ENCODE measurements at regions not wholly inside any gene's neighbourhood (a gene's known extent, or its start where the extent isn't known, plus 50 kb on each side); places are given as distances from the start of the nearest gene placed in this dataset.

DNA sequence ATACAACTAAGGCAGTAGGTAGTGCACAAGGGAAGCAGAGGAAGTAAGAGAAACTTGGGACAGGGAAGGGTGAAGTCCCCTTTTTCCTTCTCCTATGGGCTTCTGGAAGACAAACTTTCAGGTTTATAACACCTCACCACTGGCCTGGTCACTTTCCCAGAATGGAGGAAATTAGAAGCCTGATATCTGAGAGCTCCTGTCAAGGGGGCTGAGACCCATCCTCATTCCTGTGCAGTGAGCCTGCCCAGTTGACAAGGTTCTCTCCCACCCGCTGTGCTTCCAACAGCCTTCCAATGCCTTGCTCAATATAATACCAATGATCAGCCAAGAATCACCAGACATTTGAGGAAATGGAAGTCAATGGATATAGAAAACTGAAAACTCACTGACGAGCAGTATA lies 100.4 kb upstream of the YPEL5 start:
- no peak for TF ChIP-seq ZNF282 (IDR thresholded peaks at IDR 0.05; ENCODE audit: partially characterized antibody)
- TF ChIP-seq, protein P1, sequence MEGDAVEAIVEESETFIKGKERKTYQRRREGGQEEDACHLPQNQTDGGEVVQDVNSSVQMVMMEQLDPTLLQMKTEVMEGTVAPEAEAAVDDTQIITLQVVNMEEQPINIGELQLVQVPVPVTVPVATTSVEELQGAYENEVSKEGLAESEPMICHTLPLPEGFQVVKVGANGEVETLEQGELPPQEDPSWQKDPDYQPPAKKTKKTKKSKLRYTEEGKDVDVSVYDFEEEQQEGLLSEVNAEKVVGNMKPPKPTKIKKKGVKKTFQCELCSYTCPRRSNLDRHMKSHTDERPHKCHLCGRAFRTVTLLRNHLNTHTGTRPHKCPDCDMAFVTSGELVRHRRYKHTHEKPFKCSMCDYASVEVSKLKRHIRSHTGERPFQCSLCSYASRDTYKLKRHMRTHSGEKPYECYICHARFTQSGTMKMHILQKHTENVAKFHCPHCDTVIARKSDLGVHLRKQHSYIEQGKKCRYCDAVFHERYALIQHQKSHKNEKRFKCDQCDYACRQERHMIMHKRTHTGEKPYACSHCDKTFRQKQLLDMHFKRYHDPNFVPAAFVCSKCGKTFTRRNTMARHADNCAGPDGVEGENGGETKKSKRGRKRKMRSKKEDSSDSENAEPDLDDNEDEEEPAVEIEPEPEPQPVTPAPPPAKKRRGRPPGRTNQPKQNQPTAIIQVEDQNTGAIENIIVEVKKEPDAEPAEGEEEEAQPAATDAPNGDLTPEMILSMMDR (CRISPR knock-in tag; IDR thresholded peaks at IDR 0.05): no peak
- TF ChIP-seq, protein P2, sequence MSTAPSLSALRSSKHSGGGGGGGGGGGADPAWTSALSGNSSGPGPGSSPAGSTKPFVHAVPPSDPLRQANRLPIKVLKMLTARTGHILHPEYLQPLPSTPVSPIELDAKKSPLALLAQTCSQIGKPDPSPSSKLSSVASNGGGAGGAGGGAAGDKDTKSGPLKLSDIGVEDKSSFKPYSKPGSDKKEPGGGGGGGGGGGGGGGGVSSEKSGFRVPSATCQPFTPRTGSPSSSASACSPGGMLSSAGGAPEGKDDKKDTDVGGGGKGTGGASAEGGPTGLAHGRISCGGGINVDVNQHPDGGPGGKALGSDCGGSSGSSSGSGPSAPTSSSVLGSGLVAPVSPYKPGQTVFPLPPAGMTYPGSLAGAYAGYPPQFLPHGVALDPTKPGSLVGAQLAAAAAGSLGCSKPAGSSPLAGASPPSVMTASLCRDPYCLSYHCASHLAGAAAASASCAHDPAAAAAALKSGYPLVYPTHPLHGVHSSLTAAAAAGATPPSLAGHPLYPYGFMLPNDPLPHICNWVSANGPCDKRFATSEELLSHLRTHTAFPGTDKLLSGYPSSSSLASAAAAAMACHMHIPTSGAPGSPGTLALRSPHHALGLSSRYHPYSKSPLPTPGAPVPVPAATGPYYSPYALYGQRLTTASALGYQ (CRISPR knock-in tag; IDR thresholded peaks at IDR 0.05): no peak
- no peak for TF ChIP-seq ZNF44 (CRISPR knock-in tag; IDR thresholded peaks at IDR 0.05)
- TF ChIP-seq ZBTB21 (CRISPR knock-in tag; IDR thresholded peaks at IDR 0.05): no peak
- TF ChIP-seq ZBTB49 (CRISPR knock-in tag; IDR thresholded peaks at IDR 0.05; ENCODE audit: borderline replicate concordance): no peak
- TF ChIP-seq PCBP1 (IDR thresholded peaks at IDR 0.05; ENCODE audit: borderline replicate concordance, low read depth, low read length): no peak
- no peak for TF ChIP-seq HNRNPUL1 (IDR thresholded peaks at IDR 0.05; ENCODE audit: low read depth, low read length)
- TF ChIP-seq, protein P3, sequence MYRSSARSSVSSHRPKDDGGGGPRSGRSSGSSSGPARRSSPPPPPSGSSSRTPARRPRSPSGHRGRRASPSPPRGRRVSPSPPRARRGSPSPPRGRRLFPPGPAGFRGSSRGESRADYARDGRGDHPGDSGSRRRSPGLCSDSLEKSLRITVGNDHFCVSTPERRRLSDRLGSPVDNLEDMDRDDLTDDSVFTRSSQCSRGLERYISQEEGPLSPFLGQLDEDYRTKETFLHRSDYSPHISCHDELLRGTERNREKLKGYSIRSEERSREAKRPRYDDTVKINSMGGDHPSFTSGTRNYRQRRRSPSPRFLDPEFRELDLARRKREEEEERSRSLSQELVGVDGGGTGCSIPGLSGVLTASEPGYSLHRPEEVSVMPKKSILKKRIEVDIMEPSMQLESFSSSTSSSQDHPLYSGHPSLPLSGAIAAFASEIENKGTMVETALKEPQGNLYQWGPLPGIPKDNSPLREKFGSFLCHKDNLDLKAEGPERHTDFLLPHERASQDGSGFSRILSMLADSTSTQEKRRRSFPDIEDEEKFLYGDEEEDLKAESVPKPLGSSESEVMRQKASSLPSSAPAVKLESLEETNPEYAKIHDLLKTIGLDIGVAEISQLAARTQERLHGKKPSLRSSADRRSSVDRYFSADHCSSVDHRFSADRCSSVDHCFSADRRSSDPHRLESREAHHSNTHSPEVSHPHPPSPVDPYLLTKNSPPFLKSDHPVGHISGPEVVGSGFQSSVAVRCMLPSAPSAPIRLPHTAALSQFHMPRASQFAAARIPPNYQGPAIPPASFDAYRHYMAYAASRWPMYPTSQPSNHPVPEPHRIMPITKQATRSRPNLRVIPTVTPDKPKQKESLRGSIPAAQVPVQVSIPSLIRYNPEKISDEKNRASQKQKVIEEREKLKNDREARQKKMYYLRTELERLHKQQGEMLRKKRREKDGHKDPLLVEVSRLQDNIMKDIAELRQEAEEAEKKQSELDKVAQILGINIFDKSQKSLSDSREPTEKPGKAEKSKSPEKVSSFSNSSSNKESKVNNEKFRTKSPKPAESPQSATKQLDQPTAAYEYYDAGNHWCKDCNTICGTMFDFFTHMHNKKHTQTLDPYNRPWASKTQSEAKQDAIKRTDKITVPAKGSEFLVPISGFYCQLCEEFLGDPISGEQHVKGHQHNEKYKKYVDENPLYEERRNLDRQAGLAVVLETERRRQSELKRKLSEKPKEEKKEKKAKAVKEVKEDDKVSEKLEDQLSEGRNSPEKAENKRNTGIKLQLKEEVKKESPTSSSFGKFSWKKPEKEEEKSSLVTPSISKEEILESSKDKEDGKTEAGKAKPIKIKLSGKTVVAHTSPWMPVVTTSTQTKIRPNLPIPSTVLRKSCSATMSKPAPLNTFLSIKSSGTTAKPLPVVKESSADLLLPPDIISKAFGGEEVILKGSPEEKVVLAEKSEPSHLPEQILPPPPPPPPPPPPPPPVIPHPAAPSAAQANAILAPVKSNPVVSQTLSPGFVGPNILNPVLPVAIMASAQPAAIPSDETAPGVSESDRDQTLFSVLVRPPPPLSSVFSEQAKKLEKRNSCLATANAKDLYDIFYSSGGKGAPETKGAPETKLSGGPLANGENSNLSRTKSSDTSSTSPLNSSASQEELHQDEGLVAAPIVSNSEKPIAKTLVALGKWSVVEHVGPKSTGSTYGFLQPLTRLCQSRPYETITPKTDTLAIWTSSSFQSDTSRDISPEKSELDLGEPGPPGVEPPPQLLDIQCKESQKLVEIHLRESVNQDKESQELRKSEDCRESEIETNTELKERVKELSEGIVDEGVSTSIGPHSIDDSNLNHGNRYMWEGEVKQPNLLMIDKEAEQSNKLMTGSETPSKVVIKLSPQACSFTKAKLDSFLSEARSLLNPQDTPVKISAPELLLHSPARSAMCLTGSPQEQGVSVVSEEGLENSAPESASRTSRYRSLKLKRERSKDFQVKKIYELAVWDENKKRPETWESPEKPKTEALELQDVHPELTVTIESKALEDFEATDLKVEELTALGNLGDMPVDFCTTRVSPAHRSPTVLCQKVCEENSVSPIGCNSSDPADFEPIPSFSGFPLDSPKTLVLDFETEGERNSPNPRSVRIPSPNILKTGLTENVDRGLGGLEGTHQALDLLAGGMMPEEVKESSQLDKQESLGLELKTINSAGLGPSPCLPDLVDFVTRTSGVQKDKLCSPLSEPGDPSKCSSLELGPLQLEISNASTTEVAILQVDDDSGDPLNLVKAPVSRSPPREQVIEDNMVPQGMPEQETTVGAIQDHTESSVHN (CRISPR knock-in tag; IDR thresholded peaks at IDR 0.05): no peak
- no peak for TF ChIP-seq HBP1 (CRISPR knock-in tag; IDR thresholded peaks at IDR 0.05; ENCODE audit: low read depth)
- no peak for TF ChIP-seq POLR2A (IDR thresholded peaks at IDR 0.05; ENCODE audit: insufficient read depth in 1 of 2, low read depth in 2 of 2, low read length in 2 of 2)
- TF ChIP-seq GZF1 (CRISPR knock-in tag; IDR thresholded peaks at IDR 0.05): no peak
- TF ChIP-seq, protein P4, sequence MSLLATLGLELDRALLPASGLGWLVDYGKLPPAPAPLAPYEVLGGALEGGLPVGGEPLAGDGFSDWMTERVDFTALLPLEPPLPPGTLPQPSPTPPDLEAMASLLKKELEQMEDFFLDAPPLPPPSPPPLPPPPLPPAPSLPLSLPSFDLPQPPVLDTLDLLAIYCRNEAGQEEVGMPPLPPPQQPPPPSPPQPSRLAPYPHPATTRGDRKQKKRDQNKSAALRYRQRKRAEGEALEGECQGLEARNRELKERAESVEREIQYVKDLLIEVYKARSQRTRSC (CRISPR knock-in tag; IDR thresholded peaks at IDR 0.05; ENCODE audit: low read depth): no peak
- TF ChIP-seq TAF1 (CRISPR knock-in tag; IDR thresholded peaks at IDR 0.05): no peak

All from HepG2 (cell line).